ENCODE measurements at regions not wholly inside any gene's neighbourhood (a gene's known extent, or its start where the extent isn't known, plus 50 kb on each side); places are given as distances from the start of the nearest gene placed in this dataset.

DNA sequence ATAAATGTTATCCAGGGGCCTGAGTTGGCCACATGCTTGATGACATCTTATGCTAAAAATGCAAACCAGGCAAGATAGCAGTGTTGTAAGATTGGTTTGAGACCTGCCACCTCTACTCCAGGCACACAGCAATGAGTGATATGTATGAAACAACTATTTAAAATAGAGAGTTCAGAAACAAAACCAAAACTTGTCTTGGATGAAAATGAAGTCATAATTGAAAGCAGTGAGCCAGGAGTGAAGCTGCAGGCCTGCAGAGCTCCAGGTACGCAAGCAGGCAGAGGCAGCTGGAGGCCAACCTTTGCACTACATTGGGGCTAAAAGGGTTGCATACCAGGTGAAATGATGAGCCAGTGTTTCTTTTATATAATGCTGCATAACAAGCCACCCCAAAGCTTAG is 89.2 kb upstream of the SPATS2L start:
- DNase-seq, result no peak

DNA sequence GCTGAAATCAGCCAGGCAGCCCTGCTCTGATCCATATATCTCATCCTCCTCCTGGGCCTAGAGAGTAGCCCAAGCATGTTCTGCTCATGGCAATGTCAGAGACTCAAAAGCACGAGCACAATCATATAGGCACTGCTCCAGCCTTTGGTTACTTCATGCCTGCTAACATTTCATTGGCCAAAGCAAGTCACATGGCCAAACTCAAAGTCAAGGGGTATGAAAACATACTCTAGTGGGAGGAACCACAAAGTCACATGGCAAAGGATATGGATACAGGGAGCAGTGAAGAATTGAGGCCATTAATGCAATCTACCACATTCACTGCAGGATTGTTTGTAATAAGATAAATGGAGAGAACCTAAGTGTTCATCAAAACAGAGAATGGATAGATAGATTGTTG is 87.8 kb upstream of the SPATS2L start:
- DNase-seq, result no peak

DNA sequence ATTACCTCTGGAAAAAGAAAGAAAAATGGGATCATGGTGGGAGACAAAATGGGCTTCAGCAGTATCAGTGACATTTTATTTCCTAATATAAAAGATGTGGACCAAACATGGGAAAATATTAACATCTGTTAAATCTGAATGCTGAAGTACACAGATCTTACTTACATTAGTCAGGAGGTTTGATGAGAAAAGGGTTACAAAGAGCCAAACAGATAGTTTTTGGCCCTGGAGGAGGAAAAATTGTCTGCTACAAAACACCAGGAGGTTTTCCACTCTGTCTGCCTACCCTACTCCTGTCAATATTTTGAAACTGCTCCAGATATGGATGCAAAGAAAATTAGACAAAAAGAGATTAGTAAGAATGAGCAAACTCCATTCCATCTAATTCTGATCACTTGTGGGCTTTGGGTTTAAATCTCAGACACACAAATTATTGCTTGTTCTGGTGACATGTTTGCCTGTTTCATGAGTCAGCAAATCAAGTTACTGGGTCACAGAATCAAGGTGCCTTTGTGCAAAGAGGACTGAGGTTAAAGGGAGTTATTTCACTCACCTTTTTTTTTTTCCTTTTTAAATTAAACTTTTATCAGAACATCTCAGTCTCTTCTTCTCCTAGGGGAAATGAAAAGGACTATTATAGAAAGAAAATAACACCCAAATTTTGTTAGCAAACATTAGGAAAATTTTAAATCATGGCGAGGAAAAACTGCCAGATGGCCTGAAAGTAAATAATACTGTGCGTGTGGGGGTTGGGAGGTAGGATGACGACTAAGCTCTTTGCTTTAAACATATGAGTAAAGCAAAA is 87.0 kb upstream of the SPATS2L start:
- DNase-seq, result no peak

DNA sequence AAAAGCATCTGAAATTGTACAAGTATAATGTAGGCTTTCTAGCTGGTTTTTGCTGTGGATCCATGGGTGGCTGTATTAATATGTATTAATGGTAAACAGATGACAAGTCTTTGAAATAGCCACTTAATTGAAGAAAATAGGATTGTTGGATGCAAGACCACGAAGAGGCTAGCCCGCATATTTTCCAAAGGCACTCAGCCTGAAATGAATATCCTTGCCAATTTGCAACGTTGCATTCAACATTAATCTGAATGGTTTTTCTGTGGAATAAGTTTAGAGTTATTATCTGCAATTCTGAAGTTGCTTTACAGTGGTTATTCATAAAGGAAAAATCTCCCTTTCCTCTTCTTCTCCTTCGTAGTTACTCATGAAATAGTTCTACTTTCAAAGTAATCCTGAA is 86.2 kb upstream of the SPATS2L start:
- DNase-seq, result no peak

DNA sequence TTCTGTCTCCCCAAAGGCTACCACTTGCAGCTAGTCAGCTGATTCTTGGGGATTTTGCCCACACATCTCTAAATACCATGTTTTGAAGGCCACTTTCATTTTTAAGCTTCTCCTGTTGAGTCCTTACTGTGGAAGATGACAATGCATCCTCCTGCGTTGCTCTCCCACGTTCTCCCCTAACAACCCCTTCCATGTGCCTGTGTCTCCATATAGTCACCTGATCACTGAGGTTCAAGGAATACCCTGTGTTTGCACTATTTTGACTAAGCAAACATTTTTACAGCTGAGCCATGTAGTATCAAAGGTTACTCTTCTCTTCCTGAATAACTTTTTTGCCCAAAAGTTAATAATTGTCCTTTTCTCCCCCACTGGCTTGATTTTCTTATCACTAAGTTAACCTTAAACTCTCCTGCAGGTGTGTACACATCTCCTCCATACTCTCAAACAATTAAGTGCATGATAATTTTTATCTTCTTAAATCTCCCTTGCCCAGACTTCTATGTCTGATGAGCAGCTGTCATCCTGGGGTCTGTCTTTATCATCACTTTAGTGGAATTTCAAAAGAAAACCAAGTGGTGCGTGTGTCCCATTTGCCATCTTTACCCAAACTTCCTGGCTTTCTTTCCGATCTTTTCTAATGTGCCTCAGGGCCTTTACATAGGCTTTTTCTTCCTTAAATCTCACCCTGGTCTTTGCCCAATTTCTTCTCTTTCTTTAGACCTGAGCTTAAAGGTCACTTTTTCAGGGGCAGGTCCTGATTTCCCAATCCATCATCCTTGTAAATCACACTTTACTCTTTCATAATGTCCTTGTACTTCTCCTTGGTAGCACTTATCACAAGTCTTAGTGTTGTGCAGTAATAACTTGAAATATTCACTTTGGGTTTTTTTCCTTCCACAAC is 85.2 kb upstream of the SPATS2L start:
- no peak for DNase-seq

DNA sequence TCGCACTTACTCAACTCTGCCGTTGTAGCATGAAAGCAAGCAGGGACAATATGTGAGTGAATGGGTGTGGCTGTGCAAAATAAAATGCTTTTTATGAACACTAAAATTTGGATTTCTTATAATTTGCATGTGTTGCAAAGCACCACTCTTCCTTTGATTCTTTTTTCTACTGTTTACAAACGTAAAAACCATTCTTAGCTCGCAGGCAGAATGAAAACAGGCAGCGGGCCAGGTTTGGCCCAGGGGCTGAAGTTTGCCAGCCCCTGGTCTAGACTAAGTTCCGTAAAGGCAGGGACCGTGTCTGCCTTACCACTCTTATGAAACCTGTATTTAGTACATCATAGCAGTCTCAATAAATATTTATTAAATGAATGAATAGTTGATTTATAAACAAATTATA is 83.7 kb upstream of the SPATS2L start:
- no peak for DNase-seq

DNA sequence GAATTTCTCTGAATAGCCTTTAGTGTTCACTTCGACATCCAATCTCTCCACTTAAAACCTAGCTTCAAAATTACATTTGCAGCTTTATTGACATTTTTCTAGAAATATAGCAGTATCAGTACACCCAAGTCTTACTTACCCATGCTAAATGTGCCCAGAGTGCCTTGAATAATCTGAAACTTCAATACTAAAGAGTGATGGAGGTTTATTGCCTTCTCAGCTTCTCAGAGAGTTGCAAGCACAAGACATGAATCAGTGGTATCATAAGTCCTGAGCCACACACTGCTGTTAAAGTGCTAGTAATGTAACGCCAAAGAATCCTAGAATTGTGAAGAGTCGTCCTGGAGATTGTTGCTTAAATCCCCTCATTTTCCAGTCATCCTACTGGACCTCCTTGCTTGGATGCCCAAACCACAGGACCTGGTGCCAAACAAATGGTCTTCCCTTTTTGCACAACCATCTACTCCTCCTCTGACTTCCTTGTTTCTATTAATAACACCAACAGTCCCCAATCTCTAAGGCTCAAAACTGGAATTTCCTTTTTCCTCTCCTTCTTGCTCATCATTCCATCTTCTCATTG is 83.2 kb upstream of the SPATS2L start:
- DNase-seq, result no peak

DNA sequence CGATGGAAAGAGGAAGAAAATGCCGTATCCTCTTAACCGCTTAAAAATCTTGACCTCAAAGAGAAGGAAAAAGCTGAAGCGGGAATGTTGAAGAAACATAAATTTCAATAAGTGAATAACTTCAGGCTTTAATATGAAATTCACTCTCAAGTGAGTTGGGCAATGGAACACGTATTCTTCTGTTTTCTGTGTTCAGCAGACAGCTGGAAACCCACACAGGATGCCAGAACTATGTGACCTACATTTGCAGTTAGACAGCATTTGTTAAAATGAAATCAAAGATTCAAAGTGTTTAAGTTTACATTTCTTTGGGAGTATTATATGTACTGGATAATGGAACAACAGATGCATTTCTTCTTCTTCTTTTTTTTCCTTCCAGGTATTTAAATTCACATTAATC is 80.5 kb upstream of the SPATS2L start:
- DNase-seq, result no peak

DNA sequence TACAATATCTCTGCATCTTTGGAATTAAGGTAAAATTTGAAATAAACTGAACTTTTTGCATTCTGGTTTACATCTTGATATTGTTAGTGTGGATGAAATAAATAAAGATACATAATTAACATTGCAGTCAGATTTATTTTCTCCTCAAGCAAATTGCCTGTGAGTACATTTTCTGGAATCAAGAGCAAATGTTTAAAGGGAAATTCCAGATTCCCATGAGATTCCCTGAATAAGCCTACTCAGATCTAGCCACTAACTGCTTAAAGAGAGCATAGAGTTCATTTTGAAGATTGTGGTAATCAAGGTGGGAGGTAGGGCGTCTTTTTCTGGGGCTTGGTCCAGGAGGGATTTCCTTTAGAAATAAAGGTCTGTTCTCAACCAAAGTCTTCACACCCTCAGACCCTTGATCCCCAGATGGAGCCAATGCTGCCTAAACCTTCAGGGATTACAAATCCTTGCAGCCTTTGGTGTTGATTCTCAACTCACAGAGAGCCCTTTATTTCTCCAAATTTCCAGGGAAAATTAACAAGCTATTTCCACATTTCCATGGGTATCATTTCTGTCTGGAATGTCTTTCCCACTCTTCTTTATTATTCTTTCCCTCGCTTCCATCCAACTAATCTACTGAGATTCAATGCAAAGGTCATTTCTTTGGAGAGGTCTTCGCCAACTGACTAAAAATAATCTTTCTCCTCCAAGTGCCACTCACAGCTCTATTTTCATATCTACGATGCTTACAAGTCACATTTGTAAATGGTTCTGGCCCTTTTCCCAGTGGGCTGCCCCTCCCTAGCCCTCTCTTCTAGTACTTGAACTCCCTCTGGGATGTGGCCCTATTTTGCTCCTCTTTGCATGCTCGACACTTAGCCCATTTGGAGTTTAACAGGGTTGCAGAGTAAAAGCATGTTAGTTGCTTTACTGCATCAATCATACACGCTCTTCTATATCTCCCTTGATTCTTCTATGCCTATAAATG is 79.8 kb upstream of the SPATS2L start:
- DNase-seq, result no peak

DNA sequence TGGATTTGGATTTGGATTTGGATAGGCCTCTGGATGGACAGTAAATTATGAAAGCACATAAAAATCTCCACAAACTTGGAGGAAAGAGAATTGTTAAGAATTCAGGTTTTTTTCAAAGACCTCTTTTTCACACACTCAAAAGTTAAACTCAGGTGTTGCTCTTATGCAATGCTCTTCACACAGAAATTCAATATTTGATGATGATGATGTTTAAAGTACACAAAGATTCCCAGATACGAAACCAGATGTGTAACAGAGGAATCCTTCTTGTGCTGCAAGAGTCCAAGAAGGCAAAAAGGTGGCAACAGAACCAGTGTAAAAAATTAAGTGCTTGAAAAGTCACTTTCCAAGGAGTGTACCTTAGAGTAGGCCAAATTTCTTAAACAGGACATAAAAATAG is 75.8 kb upstream of the SPATS2L start:
- DNase-seq, result no peak

DNA sequence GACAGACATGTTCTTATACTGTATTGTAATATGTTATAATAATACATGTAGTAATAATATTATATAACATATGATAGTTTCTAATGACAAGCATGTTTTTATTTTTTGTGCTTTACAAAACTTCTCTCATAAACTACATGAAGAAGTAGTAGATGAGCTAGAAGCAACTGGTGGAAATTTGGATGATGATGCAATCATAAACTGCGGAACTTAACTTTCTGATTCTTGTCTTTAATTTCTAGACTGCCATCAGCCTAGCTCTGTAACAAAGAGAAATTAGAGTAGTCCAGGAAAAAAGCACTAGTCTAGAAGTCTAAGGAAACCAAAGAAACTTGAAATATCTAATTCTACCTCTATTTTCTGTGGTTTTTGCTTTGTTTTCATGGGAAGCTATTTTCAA is 71.0 kb upstream of the SPATS2L start:
- no peak for DNase-seq

DNA sequence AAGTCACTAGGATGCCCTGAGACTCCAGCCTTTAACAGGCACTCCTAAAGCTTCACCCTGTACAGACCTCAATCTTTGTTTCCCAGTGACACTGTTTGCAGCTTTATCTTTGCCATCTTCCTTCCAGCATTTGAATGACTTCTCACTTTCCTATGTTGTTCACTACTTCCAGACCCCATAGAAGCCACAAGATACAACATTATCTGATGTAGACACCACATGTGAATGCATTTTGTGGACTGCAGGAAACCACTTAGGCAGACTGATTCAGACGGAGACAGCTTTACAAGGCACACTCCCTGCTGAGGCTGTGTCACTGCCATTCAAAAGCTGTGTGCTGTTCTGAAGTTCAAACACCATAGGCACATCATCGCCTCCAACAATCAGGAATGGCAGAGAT is 67.3 kb upstream of the SPATS2L start:
- no peak for DNase-seq

DNA sequence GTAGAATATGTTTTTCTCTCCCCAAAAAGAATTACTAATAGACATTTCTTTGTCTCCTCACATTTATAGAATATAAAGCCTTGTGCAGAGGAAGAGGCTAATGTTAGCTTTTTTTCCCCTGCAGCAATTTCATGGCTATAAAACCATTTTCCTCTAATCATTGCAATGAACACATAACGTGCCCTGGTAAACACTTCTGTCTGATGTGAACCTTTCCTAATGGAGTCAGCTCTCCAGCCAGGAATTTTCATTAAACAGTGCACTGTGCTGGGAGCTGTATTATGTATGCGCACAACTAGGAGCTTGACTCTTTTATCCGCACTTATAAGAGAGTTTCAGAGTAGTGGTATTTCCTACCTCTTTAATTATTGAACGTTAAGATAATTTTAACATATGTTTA is 63.9 kb upstream of the SPATS2L start:
- DNase-seq, result no peak

DNA sequence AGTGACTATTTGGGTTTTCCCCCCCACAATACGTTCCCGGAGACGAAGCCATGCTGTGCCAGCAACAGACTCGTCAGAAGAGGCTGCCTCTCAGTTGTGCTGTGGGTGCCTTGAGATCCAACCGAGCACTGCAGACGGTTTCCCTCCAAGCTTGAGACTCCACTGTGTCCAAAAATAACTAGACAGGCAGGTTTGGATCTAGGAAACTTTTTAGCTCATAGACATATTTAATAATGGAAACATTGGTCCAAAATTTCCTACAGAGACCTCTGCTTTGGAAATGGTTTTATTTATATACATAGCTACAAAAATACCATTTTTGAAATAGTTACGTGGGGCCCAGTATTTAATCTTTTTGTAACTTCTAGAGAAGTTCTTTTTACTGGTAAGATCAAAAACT is 63.1 kb upstream of the SPATS2L start:
- no peak for DNase-seq

DNA sequence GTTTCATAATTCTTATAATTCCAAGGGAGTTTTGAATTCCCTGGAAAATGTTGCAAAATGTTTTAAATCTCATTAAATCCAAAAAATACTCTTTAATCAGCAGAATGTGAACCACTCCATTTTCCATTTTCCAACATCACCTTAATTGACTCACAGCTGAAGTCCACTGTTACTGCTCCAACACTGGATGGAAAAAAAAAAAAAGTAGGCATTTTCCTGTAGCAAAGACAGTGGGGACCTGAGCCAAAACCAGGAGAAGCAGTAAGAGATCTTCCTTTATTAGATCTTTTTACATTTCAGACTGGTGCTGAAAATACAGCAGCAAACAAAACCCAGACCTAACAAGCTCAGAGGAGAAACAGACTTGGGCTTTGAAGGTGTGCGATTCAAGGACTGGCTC is 62.4 kb upstream of the SPATS2L start:
- no peak for DNase-seq

DNA sequence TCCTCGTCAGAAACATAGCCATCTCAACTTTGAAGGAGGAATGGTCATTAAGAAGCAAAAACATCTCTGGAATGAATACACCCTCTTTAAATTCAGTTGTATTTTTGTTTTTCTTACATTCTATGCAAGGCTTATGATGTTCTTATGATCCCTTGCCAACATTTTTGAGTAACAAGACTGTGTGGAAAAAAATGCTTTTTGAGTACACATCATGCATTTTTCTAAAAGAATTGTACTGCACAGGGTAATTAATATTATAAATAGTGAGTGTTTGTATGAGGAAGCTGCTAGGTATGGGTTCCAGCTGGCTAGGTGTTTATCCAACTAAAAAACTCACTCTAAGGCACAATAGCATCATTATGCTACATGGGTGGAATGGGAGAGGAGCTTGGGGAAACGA is 59.0 kb upstream of the SPATS2L start:
- no peak for DNase-seq

DNA sequence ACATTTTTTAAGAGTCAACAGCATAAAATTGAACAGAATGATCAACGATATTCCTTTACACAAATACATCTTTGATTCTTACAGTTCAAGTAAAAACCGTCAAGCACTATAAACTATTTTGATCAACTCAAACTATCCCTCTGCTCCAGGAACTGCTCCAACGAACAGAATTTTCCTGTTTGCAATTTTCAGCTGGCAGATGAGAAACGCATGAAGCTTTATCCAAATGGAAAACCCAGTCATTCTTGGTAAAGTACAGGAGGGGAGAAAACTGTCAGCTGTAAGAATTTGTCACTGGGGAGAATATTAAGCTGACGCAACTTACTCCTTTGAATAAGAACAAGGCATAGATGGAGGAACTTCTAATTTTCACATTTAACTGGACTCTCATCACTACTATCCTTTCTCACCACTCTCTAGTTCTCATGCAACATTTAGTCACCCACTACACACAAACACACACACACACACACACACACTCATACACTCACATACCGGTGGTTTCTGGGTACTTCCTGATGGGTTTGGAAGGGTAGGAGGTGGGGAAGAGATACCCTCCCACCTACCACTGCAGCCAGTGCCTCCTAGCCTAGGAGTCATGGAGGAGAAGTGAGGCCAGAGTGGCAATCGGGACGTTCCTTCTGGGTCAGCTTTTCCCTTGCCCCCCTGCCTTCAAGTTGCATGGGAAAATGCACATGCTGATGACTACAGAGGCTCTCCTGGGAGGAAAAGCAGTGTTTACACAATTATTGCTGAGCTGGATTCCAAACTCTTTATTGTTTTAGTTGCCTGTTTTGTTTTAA is 54.0 kb upstream of the SPATS2L start:
- DNase-seq, result peak; percentile 48

DNA sequence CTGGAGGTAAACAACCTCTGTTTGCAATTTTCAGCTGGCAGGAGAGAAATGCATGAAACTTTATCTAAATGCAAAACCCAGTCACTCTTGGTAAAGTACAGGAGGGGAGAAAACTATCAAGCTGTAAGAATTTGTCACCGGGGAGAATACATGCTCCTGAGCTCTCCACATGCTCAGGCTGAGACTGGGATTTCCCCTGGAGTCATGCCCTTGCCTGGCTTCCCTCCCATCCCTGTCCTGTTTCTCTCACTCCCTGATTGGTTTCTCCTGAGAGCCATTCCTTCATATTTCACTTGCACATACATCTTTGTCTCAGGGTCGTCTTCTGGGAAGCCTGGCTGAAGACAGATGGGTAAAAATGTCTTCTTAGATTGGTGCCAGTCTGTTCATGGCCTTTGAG is 52.9 kb upstream of the SPATS2L start:
- no peak for DNase-seq

DNA sequence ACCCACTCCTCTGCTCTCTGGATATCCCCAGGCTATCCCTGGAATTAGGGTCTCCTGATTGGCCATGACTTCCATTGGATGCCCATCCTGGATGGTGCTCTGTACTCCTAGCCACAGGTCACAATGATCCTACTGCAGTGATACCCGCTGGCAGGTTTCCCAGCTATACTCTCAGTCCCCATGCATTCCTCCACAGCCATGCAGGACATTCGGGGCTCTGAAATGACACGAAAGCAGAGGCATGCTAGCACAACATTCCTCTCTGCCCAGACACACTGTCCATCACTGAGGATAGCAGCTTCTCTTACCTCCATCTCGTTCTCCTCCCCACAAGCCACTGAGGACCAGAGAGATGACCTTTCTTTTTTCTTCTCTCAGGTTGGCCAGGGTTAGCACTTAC is 51.7 kb upstream of the SPATS2L start:
- DNase-seq, result no peak

DNA sequence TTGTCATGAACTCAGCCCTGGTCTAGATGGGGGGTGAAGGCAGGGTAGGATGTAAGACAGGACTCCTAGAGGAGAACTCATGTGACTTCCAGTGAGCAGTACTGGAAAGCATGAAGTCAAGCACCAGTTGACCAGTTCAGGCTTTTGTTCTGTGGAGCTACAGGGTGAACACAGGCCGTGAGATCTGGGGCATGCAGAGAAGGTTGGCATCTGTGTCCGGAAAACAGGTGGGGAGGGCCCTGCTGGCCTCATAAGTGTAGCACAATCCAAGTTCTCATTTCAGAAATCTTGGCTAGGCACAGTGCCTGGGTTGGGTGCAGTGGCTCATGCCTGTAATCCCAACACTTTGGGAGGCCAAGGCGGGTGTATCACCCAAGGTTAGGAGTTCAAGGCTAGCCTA is 50.9 kb upstream of the SPATS2L start:
- DNase-seq, result no peak
